Embryonic facial prominence (tissue), 1 donor: ENCODE measurements at regions not wholly inside any gene's neighbourhood (a gene's known extent, or its start where the extent isn't known, plus 50 kb on each side); places are given as distances from the start of the nearest gene placed in this dataset.

Experiments
- DNase-seq: peaks from one replicate; pipeline ENCODE4 v3.0.0-alpha.2; 2016; ENCODE audit errors: extremely low spot score

- DNase-seq, result no peak
Measured at GRCh38 chr12:92582475-92582874, 120.3 kb upstream of the PLEKHG7 start.

- DNase-seq, result no peak
Measured at GRCh38 chr12:92581604-92582003, 121.2 kb upstream of the PLEKHG7 start.

GRCh38 chr12:92574911-92575570 lies 127.7 kb upstream of the PLEKHG7 start:
- no peak for DNase-seq

- no peak for DNase-seq
Measured at GRCh38 chr12:92574051-92574783, 128.6 kb upstream of the PLEKHG7 start.

GRCh38 chr12:92573104-92573503 lies 129.7 kb upstream of the PLEKHG7 start:
- no peak for DNase-seq

GRCh38 chr12:92571844-92572543 lies 130.8 kb upstream of the PLEKHG7 start:
- no peak for DNase-seq

GRCh38 chr12:92571169-92571568 lies 131.6 kb upstream of the PLEKHG7 start:
- no peak for DNase-seq

GRCh38 chr12:92570056-92570753 lies 132.6 kb upstream of the PLEKHG7 start:
- peak; percentile 80 for DNase-seq

- DNase-seq, result no peak
Measured at GRCh38 chr12:92568691-92569090, 134.1 kb upstream of the PLEKHG7 start.

GRCh38 chr12:92566448-92567019 lies 136.3 kb upstream of the PLEKHG7 start:
- no peak for DNase-seq

- no peak for DNase-seq
Measured at GRCh38 chr12:92563819-92564218, 139.0 kb upstream of the PLEKHG7 start.

- DNase-seq, result no peak
Measured at GRCh38 chr12:92562063-92562734, 140.6 kb upstream of the PLEKHG7 start.

GRCh38 chr12:92561543-92561899 lies 141.3 kb upstream of the PLEKHG7 start:
- DNase-seq, result no peak

GRCh38 chr12:92560713-92561542 lies 141.9 kb upstream of the PLEKHG7 start:
- DNase-seq, result no peak

GRCh38 chr12:92558806-92559205 lies 144.0 kb upstream of the PLEKHG7 start:
- DNase-seq, result no peak

- DNase-seq, result no peak
Measured at GRCh38 chr12:92558215-92558773, 144.5 kb upstream of the PLEKHG7 start.

- DNase-seq, result no peak
Measured at GRCh38 chr12:92557422-92557724, 145.4 kb upstream of the PLEKHG7 start.

- DNase-seq, result no peak
Measured at GRCh38 chr12:92556637-92557421, 146.0 kb upstream of the PLEKHG7 start.

- no peak for DNase-seq
Measured at GRCh38 chr12:92556141-92556540, 146.6 kb upstream of the PLEKHG7 start.
